Activated CD8-positive, alpha-beta memory T cell treated with anti-CD3 and anti-CD28 coated beads for 4 hours (primary cell): ENCODE measurements at regions not wholly inside any gene's neighbourhood (a gene's known extent, or its start where the extent isn't known, plus 50 kb on each side); places are given as distances from the start of the nearest gene placed in this dataset.

Source experiments
- DNase-seq, 2 donors: peaks; one replicate each; pipeline ENCODE4 v3.0.0-alpha.2; 2020; ENCODE audit warnings: low read depth in 2 of 2

GRCh38 chr5:148708854-148709253 is 54.5 kb upstream of the HTR4 start:
- DNase-seq, result no peak

- DNase-seq, result no peak
Observed at GRCh38 chr5:148711961-148712360, 57.6 kb upstream of the HTR4 start.

GRCh38 chr5:148713735-148714508 is 59.6 kb upstream of the HTR4 start:
- no peak for DNase-seq

- no peak for DNase-seq
Observed at GRCh38 chr5:148716716-148717115, 62.4 kb upstream of the HTR4 start.

DNA sequence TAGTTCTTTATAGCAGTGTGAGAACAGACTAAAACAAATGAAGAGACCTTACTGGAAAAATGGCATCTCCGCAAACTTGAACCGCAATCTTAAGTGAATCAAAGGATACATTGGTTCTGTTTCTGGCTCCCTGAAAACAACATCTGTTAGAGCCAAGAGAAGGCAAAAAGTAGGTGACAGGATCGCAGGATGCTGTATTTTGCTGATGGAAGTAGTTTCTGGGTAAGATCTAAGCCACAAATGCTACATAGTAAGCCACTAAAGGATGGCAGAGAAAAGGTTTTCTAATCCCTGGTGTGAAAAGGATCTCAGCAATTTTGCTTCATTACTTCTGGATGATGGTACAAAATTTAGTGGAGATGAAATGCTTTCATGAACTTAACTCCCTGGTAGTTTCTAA is 63.3 kb upstream of the HTR4 start:
- DNase-seq, result no peak

DNA sequence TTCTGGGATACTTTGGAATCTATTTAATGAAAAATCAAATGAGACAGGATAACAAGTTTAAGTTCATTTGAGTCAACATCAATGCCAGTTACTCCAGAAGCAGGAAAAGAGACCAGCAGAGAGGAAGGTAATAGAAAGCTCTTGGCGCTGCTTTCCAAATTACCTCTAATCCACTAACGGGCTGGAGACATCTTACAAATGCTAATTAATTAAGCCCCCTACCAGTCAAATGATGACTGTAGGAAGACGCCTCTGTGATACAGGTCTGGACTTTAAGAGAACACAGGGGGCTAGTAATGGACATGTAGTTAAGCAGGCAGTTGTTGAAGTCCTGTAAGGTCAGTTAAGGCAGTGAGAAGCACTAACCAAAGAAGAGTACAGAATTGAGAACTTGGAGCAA is 65.3 kb upstream of the HTR4 start:
- no peak for DNase-seq

DNA sequence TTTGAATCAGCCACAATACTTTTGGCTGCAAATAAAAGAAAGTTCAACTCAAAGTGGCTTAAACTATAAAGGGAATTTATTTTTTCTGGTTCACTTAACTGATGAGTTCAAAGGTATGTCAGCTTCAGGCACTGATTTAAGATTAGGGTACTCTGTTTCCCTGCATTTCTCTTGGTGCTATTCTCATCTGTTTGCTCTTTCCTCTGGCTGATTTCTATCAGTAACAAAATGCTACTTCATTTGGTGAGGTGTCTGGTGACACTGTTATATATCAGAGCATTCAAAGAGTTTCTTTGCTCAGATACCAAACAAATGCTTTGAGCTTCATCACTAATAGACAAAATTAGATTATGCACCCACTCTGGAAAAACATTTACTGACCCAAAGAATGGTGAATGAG is 65.9 kb upstream of the HTR4 start:
- DNase-seq, result no peak

- no peak for DNase-seq
Observed at GRCh38 chr5:148723143-148723542, 68.8 kb upstream of the HTR4 start.

- no peak for DNase-seq
Observed at GRCh38 chr5:148725675-148726074, 71.3 kb upstream of the HTR4 start.

- DNase-seq, result no peak
Observed at GRCh38 chr5:148729182-148729581, 74.9 kb upstream of the HTR4 start.

GRCh38 chr5:148730270-148730669 is 75.9 kb upstream of the HTR4 start:
- no peak for DNase-seq

- DNase-seq, result peak; percentile 15 to 42
Observed at GRCh38 chr5:148730942-148731898, 76.9 kb upstream of the HTR4 start.

GRCh38 chr5:148732692-148733091 is 78.4 kb upstream of the HTR4 start:
- DNase-seq, result no peak

- peak; percentile 38 to 44 for DNase-seq
Observed at GRCh38 chr5:148733601-148734438, 79.5 kb upstream of the HTR4 start.

DNA sequence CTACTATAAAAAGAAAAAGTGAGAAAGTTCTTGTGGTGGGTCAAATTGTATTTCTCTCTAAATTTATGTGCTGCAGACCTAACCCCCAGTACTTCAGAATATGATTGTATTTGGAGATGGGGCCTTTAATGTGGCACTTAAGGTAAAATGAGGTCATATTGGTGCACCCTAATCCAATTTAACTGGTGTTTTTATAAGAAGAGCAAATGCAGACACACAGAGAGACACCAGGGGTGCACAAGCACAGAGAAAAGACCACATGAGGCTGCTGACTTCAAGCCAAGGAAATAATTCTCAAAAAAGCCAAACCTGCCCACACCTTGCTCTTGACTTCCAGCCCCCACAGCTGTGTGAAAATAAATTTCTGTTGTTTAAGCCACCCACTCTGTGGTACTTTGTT is 80.2 kb upstream of the HTR4 start:
- no peak for DNase-seq

DNA sequence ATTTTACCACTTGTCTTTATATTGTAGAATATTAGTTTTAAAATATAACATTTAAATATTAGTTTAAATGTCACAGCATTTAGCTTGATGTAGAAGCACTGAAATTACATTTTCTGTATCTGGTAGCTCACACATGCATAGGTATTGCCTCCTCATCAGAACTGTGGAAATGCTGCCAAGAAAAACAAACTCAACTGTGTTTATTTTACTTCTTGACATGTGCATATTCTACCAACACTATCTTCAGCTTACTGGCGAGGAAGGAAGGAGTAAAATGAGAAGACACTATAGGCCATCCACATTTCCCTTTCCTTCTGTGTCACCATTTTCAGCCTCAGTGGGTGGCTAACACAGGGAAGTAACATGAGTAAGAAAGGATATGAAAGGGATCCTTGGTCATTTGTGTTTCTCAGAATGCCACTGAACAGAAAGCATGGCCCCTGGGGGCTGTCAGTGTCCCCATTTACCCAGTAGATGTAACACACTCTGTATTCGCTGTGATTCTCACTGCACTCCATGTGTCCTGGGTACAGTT is 81.0 kb upstream of the HTR4 start:
- DNase-seq, result no peak

- no peak for DNase-seq
Observed at GRCh38 chr5:148739023-148739422, 84.7 kb upstream of the HTR4 start.

GRCh38 chr5:148739524-148739923 is 85.2 kb upstream of the HTR4 start:
- DNase-seq, result no peak

- no peak for DNase-seq
Observed at GRCh38 chr5:148740079-148740858, 85.9 kb upstream of the HTR4 start.

DNA sequence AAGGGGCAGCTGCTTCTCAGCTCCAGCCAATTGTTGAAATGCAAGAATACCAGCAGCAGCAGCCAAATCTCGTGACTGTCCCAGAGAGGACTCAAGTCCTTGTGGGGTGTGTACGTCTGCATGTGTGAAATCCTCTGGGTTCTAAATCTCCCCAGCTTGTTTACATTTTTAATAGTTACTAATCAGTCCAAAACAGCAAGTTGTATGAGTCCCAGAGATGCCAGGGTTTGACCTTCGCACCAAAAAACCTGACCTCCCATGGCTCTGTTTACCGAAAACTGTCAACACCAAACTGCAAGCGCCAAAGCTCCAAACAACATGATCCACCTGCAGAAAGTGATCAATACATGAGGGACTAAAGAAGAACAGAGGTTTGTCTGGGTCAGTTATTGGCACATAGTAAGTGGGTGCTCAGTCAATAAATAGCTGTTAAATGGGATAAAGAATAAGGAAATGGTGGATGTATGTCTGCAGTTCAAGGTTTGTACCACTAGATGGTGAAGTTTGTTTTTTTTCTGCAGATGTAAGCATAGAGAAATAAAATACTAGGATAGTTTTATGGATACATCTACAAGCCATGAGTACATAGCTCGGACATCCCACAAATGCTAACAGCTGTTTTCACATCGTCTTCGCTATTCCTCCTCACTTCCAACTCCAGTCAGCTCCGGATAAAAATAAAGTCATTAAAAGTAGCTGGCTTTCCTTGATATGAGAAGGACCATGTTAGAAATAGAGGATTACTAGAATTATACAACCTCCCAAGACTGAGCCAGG is 85.3 kb upstream of the ADRB2 start:
- DNase-seq, result no peak
